Hepatocyte (in vitro differentiated cells): ENCODE measurements at regions not wholly inside any gene's neighbourhood (a gene's known extent, or its start where the extent isn't known, plus 50 kb on each side); places are given as distances from the start of the nearest gene placed in this dataset.

Experiments
- DNase-seq: peaks from one replicate; pipeline ENCODE4 v3.0.0-alpha.2; 2016; ENCODE audit warnings: low spot score
- H2AFZ ChIP-seq: fragments of 200-600 bp; sonication (generic); 2 replicates; pipeline ENCODE4 v1.6.0; 2016; ENCODE audit warnings: antibody characterized with exemption, mild to moderate bottlenecking
- H3K27ac ChIP-seq: fragments of 200-600 bp; sonication (generic); 2 replicates; pipeline ENCODE4 v1.5.1; 2016; ENCODE audit warnings: mild to moderate bottlenecking
- H3K27me3 ChIP-seq: fragments of 200-600 bp; sonication (generic); 2 replicates; pipeline ENCODE4 v1.6.1; 2016
- H3K36me3 ChIP-seq: fragments of 200-600 bp; sonication (generic); replicated peaks from 2 replicates; pipeline ENCODE4 v1.5.1; 2016; ENCODE audit warnings: low read depth; ENCODE audit not compliant: insufficient read depth
- H3K4me1 ChIP-seq: fragments of 200-600 bp; sonication (generic); 2 replicates; pipeline ENCODE4 v1.5.1; 2016; ENCODE audit warnings: mild to moderate bottlenecking, moderate library complexity; ENCODE audit not compliant: insufficient read depth
- H3K4me2 ChIP-seq: fragments of 200-600 bp; sonication (generic); 2 replicates; pipeline ENCODE4 v1.6.0; 2016
- H3K4me3 ChIP-seq: fragments of 200-600 bp; sonication (generic); 2 replicates; pipeline ENCODE4 v1.5.1; 2016; ENCODE audit warnings: mild to moderate bottlenecking
- H3K79me2 ChIP-seq: fragments of 200-600 bp; sonication (generic); 2 replicates; pipeline ENCODE4 v1.6.0; 2017; ENCODE audit warnings: mild to moderate bottlenecking
- H3K9me2 ChIP-seq: fragments of 200-600 bp; sonication (generic); replicated peaks from 2 replicates; pipeline ENCODE4 v1.6.0; 2017; ENCODE audit warnings: mild to moderate bottlenecking; ENCODE audit not compliant: insufficient read depth
- H3K9me3 ChIP-seq: fragments of 200-600 bp; sonication (generic); 2 replicates; pipeline ENCODE4 v1.5.1; 2016; ENCODE audit warnings: low read depth, mild to moderate bottlenecking
- H4K20me1 ChIP-seq: fragments of 200-600 bp; sonication (generic); 2 replicates; pipeline ENCODE4 v1.6.0; 2016; ENCODE audit warnings: mild to moderate bottlenecking; ENCODE audit not compliant: insufficient read depth, poor library complexity, severe bottlenecking
- CTCF ChIP-seq: fragments of 200-600 bp; sonication (generic); IDR thresholded peaks from 2 replicates; pipeline ENCODE4 v1.5.1; 2016; ENCODE audit warnings: antibody characterized with exemption, mild to moderate bottlenecking; ENCODE audit not compliant: poor library complexity
- EZH2 ChIP-seq: fragments of 200-600 bp; sonication (generic); IDR thresholded peaks from 2 replicates; pipeline ENCODE4 v1.6.1; 2016; ENCODE audit warnings: antibody characterized with exemption, mild to moderate bottlenecking, borderline replicate concordance
- EZH2phosphoT487 ChIP-seq: fragments of 200-600 bp; sonication (generic); IDR thresholded peaks from one replicate; pipeline ENCODE4 v1.6.1; 2018; ENCODE audit warnings: antibody characterized with exemption, mild to moderate bottlenecking, low read depth, moderate library complexity; ENCODE audit not compliant: unreplicated experiment, severe bottlenecking
- WGBS: methylation state at CpG from one replicate; pipeline ENCODE4 v1.1.6; 2016; ENCODE audit warnings: low lambda C conversion rate; ENCODE audit errors: missing lambda C conversion rate; 5-methylcytosine and 5-hydroxymethylcytosine counted together

GRCh38 chr14:53883739-53884138, 72.9 kb downstream of the BMP4 start:
- no peaks in the 10 kb centered on the region for H3K9me2 ChIP-seq
- no peaks in the 10 kb centered on the region for H3K36me3 ChIP-seq
- TF ChIP-seq EZH2phosphoT487 = no peak
- TF ChIP-seq CTCF = no peak
- no peak for TF ChIP-seq EZH2
- H3K27me3 ChIP-seq = no peaks in the 10 kb centered on the region
- H3K79me2 ChIP-seq = no peaks in the 10 kb centered on the region
- no peaks in the 10 kb centered on the region for H3K9me3 ChIP-seq
- no peak overlapping the region for H3K4me3 ChIP-seq
- H3K4me1 ChIP-seq = peaks cover 27% of the 10 kb centered on the region
- no peak overlapping the region for H3K27ac ChIP-seq
- no peak for DNase-seq
- 93% methylated on average over 4 of the region's 4 CpGs for WGBS
- no peak overlapping the region for H3K4me2 ChIP-seq
- no peak overlapping the region for H2AFZ ChIP-seq
- no peaks in the 10 kb centered on the region for H4K20me1 ChIP-seq

- H2AFZ ChIP-seq = peak overlapping the region; percentile 10
- no peaks in the 10 kb centered on the region for H3K79me2 ChIP-seq
- H3K9me3 ChIP-seq = no peaks in the 10 kb centered on the region
- H3K4me1 ChIP-seq = peaks cover 27% of the 10 kb centered on the region
- no peaks in the 10 kb centered on the region for H3K27me3 ChIP-seq
- no peak overlapping the region for H3K4me3 ChIP-seq
- DNase-seq = no peak
- TF ChIP-seq CTCF (no peak), EZH2 (no peak), EZH2phosphoT487 (no peak)
- no peak overlapping the region for H3K4me2 ChIP-seq
- H4K20me1 ChIP-seq = no peaks in the 10 kb centered on the region
- H3K9me2 ChIP-seq = no peaks in the 10 kb centered on the region
- WGBS = 36% methylated on average over 4 of the region's 4 CpGs
- no peak overlapping the region for H3K27ac ChIP-seq
- no peaks in the 10 kb centered on the region for H3K36me3 ChIP-seq
Observed at GRCh38 chr14:53882684-53883083, 73.9 kb downstream of the BMP4 start.

DNA sequence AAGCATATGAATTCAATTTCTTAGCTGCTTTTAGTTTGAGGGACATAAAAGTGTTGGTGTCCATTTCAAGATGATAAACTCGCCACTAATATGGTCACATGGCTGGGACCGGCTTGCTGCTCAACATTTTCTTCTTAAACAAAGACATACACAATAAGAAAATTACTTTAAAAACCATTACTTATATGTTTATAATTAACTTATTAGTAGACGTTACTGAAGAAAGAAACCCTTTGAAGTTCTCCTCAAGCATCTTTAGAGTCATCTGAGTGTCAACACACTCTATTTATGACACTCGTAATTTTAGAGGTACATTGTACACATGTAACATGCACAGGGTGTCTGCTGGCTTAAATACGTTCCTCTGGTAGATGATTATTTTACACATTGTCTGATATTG, 74.7 kb downstream of the BMP4 start:
- peaks cover 27% of the 10 kb centered on the region for H3K4me1 ChIP-seq
- H3K79me2 ChIP-seq = no peaks in the 10 kb centered on the region
- H3K36me3 ChIP-seq = no peaks in the 10 kb centered on the region
- H3K27ac ChIP-seq = peak overlapping the region; percentile 72
- peak overlapping the region; percentile 62 for H3K4me2 ChIP-seq
- H3K9me3 ChIP-seq = no peaks in the 10 kb centered on the region
- TF ChIP-seq CTCF (no peak), EZH2phosphoT487 (no peak), EZH2 (no peak)
- no peaks in the 10 kb centered on the region for H4K20me1 ChIP-seq
- 29% methylated on average over 5 of the region's 5 CpGs for WGBS
- DNase-seq = no peak
- H3K4me3 ChIP-seq = no peak overlapping the region
- H3K27me3 ChIP-seq = no peaks in the 10 kb centered on the region
- peak overlapping the region; percentile 12 for H2AFZ ChIP-seq
- no peaks in the 10 kb centered on the region for H3K9me2 ChIP-seq
